ENCODE measurements at regions not wholly inside any gene's neighbourhood (a gene's known extent, or its start where the extent isn't known, plus 50 kb on each side); places are given as distances from the start of the nearest gene placed in this dataset.

DNA sequence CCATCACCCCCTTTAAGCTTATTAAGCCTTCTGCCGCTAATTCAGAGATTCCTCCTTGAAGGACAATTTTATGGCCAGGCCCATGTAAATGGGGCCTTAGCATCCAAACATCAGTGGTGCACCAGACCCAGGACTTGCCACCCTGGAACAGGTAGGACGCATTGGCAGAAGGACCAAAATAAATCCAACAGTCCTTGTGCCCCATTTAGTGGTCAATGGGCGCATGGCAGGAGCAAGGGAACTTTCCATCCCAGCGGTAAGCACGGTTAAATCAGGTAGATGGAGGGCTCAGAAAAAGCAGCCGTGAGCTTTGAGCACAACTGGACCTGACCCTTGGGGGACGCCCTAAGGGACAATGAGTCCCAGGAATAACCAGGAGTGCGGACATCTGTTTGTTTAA is 540.8 kb upstream of the ROBO1 start:
- Histone ChIP-seq H3K36me3 (no peaks in the 10 kb centered on the region), H3K27me3 (no peaks in the 10 kb centered on the region), H3K9me3 (no peaks in the 10 kb centered on the region), H3K4me3 (ENCODE audit: low read depth, low read length) (no peak overlapping the region), H3K4me1 (no peaks in the 10 kb centered on the region)
- DNase-seq = no peak
- TF ChIP-seq, protein P1, sequence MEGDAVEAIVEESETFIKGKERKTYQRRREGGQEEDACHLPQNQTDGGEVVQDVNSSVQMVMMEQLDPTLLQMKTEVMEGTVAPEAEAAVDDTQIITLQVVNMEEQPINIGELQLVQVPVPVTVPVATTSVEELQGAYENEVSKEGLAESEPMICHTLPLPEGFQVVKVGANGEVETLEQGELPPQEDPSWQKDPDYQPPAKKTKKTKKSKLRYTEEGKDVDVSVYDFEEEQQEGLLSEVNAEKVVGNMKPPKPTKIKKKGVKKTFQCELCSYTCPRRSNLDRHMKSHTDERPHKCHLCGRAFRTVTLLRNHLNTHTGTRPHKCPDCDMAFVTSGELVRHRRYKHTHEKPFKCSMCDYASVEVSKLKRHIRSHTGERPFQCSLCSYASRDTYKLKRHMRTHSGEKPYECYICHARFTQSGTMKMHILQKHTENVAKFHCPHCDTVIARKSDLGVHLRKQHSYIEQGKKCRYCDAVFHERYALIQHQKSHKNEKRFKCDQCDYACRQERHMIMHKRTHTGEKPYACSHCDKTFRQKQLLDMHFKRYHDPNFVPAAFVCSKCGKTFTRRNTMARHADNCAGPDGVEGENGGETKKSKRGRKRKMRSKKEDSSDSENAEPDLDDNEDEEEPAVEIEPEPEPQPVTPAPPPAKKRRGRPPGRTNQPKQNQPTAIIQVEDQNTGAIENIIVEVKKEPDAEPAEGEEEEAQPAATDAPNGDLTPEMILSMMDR (IDR thresholded peaks at IDR 0.05; ENCODE audit: low read depth, low read length) = no peak

DNA sequence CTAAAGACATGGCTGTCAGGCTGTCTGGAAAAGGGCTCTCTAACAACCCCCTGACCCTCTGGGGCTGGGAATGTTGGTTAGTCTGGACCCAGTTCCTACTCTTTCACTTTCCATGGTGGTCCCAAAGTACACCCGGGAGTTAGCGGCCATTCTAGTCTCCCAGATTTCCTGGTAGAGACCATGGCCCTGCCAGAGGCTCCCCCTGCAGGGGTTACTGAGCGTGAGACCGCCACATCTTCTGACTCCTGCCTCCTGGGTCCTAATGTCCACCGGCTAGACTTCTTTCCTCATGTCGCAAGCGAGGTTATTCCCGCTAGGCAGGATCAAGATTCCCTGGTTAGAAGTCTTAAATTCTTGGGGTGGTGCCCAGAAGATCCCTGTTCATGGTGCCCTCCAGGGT is 540.0 kb upstream of the ROBO1 start:
- Histone ChIP-seq H3K9me3 (no peaks in the 10 kb centered on the region), H3K27me3 (no peaks in the 10 kb centered on the region), H3K4me3 (ENCODE audit: low read depth, low read length) (no peak overlapping the region), H3K36me3 (no peaks in the 10 kb centered on the region), H3K4me1 (no peaks in the 10 kb centered on the region)
- no peak for DNase-seq
- TF ChIP-seq, protein P1 (IDR thresholded peaks at IDR 0.05; ENCODE audit: low read depth, low read length) = no peak

DNA sequence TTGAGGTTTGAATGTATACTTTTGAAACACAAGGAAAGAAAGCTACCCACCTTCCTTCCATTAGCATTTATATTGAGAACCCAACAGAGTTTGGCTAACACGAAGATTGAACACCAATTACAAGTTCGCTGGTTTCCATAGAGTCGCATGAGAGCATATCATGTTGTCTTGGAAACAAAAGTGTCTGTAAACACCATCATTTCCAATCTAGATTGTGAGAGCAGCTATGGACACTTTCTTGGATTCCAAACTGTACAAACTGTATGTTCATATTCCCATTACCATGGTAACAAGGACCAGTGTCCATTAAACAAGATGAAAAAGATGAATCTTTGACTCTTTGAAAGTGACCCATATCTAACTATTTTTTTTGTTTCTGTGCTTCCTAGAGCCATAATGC is 529.9 kb upstream of the ROBO1 start:
- H3K27me3 ChIP-seq = no peaks in the 10 kb centered on the region
- no peak for DNase-seq
- TF ChIP-seq, protein P1 (IDR thresholded peaks at IDR 0.05; ENCODE audit: low read depth, low read length) = no peak

DNA sequence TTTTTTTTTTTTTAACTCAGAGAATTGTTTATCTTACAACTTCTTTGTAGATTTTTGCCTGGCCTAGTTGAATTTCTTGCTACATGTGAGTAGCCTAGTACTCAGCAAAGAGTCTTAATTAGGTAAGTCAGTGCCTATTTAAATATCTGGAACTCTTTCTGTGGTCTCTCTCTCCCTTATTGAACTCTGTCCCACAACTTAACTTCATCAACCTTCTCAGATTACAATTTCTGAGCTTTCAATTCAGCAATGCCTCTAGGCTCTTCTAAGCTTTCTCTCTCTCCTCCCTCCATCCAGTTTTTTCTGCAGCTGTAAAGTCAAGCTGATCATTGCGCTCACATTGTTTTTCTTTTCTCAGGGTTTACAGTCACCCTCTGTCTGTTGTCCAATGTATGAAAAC is 517.6 kb upstream of the ROBO1 start:
- Histone ChIP-seq H3K4me3 (ENCODE audit: low read depth, low read length) (no peak overlapping the region), H3K27me3 (no peaks in the 10 kb centered on the region), H3K4me1 (no peaks in the 10 kb centered on the region), H3K36me3 (no peaks in the 10 kb centered on the region), H3K9me3 (no peaks in the 10 kb centered on the region)
- DNase-seq = no peak
- TF ChIP-seq, protein P1 (IDR thresholded peaks at IDR 0.05; ENCODE audit: low read depth, low read length) = no peak

More for the DNA sequence above, 529.9 kb upstream of the ROBO1 start:
- H3K4me1 ChIP-seq = no peaks in the 10 kb centered on the region
- no peak overlapping the region for H3K4me3 ChIP-seq (ENCODE audit: low read depth, low read length)
- no peaks in the 10 kb centered on the region for H3K9me3 ChIP-seq
- no peaks in the 10 kb centered on the region for H3K36me3 ChIP-seq

DNA sequence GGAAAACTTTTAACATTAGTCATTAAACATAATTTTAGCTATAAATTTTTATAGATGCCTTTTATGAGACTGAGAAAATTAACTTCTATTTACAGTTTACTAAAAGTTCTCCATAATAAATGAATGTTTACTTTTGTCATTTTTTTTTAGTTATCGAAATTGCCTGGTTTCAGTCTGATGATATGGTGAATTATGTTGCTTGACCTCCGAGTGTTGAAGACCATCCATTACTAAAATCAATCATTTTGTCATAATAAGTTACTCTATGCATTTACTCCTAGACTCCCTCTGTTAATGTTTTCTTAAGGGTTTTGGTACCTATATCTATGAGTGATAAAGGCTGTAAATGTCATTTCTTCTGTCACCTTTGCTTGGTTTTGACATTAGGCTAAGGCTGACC is 516.0 kb upstream of the ROBO1 start:
- TF ChIP-seq, protein P1 (IDR thresholded peaks at IDR 0.05; ENCODE audit: low read depth, low read length) = no peak
- no peaks in the 10 kb centered on the region for H3K27me3 ChIP-seq
- H3K4me3 ChIP-seq (ENCODE audit: low read depth, low read length) = no peak overlapping the region
- no peaks in the 10 kb centered on the region for H3K36me3 ChIP-seq
- no peaks in the 10 kb centered on the region for H3K9me3 ChIP-seq
- DNase-seq = no peak
- no peaks in the 10 kb centered on the region for H3K4me1 ChIP-seq

DNA sequence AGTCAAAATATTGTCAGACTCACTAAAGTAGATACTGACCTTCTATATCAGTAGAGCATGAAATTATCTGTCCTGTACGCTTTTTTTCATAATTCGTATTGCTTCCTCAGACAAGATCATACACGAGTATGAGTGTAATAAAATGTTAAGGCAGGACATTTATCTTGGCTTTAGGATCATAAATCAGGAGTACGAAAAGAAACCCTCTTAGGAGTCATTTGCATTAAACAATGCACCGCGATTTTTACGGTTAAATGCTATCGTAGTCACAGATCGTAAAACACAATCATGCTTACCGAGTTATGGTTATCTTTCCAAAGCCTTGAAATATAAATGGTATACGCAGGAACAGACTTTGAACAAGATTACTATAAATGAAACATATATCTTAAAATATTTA is 510.3 kb upstream of the ROBO1 start:
- Histone ChIP-seq H3K36me3 (no peaks in the 10 kb centered on the region), H3K27me3 (no peaks in the 10 kb centered on the region), H3K4me1 (no peaks in the 10 kb centered on the region), H3K4me3 (ENCODE audit: low read depth, low read length) (no peak overlapping the region), H3K9me3 (no peaks in the 10 kb centered on the region)
- TF ChIP-seq, protein P1 (IDR thresholded peaks at IDR 0.05; ENCODE audit: low read depth, low read length) = no peak
- no peak for DNase-seq

Measured in BE2C (cell line).